ENCODE measurements at regions not wholly inside any gene's neighbourhood (a gene's known extent, or its start where the extent isn't known, plus 50 kb on each side); places are given as distances from the start of the nearest gene placed in this dataset.

- no peaks in the 10 kb centered on the region for H3K27me3 ChIP-seq (replicated peaks in 1 of 4; ENCODE audit: control insufficient read depth in 3 of 4, extremely low read depth in 1 of 4, insufficient read depth in 3 of 4, low read length in 3 of 4)
- no peak overlapping the region for H2BK15ac ChIP-seq (ENCODE audit: low read length)
- H4K5ac ChIP-seq (ENCODE audit: insufficient read length, low read depth, low read length): no peak overlapping the region
- H2BK12ac ChIP-seq (ENCODE audit: low read depth, low read length): no peak overlapping the region
- no peak overlapping the region for H4K8ac ChIP-seq (ENCODE audit: extremely low read depth, insufficient read depth, low read length)
- H3K23me2 ChIP-seq (ENCODE audit: low read depth, low read length): no peaks in the 10 kb centered on the region
- no peak overlapping the region for H3K4ac ChIP-seq (replicated peaks; ENCODE audit: insufficient read length, low read depth, low read length)
- H2BK5ac ChIP-seq (ENCODE audit: low read depth, low read length): no peak overlapping the region
- no peaks in the 10 kb centered on the region for H4K20me1 ChIP-seq (replicated peaks in 1 of 2; ENCODE audit: control insufficient read depth in 1 of 2, insufficient read depth in 2 of 2, low read length in 2 of 2)
- DNase-seq (ENCODE audit: low read depth in 1 of 2, low spot score in 2 of 2) (no peak), FAIRE-seq (no peak)
- no peak overlapping the region for H2AFZ ChIP-seq (ENCODE audit: low read length)
- 80% methylated on average over 1 of the region's 1 CpG; no CpG with 5 or more reads in 1 of the 2 experiments for WGBS, 2 experiments (ENCODE audit: extremely low coverage in 1 of 2, insufficient coverage in 1 of 2, insufficient read length in 1 of 2, insufficient replicate concordance in 2 of 2, low coverage in 1 of 2, low lambda C conversion rate in 2 of 2, missing lambda C conversion rate in 1 of 2)
- ChIA-PET POLR2A (ENCODE audit: partially characterized antibody) (no interaction called here), CTCF (ENCODE audit: partially characterized antibody) (interaction anchor here (2.1 kb wide), 1 partner anchor 11 kb away, joined by 6 read pairs; no protein-coding TSS in a partner anchor)
- no peaks in the 10 kb centered on the region for H3K9me3 ChIP-seq (ENCODE audit: insufficient read depth in 2 of 2, low read depth in 1 of 2, low read length in 1 of 2)
- no peak overlapping the region for H3K23ac ChIP-seq (ENCODE audit: insufficient read length)
- no peak overlapping the region for H3K27ac ChIP-seq (ENCODE audit: low read depth, low read length)
- no peak overlapping the region for H3K56ac ChIP-seq (replicated peaks; ENCODE audit: insufficient read length, low read depth, low read length)
- no peak overlapping the region for H3K4me2 ChIP-seq (ENCODE audit: insufficient read depth in 1 of 2, low read depth in 2 of 2, low read length in 2 of 2)
- H3K4me3 ChIP-seq (ENCODE audit: extremely low read depth in 1 of 4, insufficient read depth in 2 of 4, low read depth in 3 of 4, low read length in 4 of 4): no peak overlapping the region
- H3K79me2 ChIP-seq (ENCODE audit: control insufficient read depth in 1 of 2, insufficient read depth in 2 of 2, low read length in 2 of 2): no peaks in the 10 kb centered on the region
- H3K9ac ChIP-seq (replicated peaks in 1 of 4; ENCODE audit: extremely low read depth in 1 of 4, low read depth in 3 of 4, low read length in 3 of 4): no peak overlapping the region
- H3K4me1 ChIP-seq (replicated peaks in 1 of 4; ENCODE audit: control insufficient read depth in 3 of 4, insufficient read depth in 4 of 4, low read length in 3 of 4): no peaks in the 10 kb centered on the region
- no peak overlapping the region for H2AK5ac ChIP-seq (ENCODE audit: low read depth, low read length)
- H4K91ac ChIP-seq (replicated peaks; ENCODE audit: insufficient read length, low read length): no peak overlapping the region
- no peak overlapping the region for H3K18ac ChIP-seq (ENCODE audit: extremely low read depth, low read length)
- no peak overlapping the region for H3K14ac ChIP-seq (ENCODE audit: insufficient read length)
- no peaks in the 10 kb centered on the region for H3K36me3 ChIP-seq (ENCODE audit: control insufficient read depth in 2 of 4, insufficient read depth in 4 of 4, low read length in 3 of 4)
- H2BK120ac ChIP-seq (replicated peaks; ENCODE audit: low read depth, low read length): no peak overlapping the region
- no peaks in the 10 kb centered on the region for H3K79me1 ChIP-seq (ENCODE audit: low read depth, low read length)
- H2BK20ac ChIP-seq (ENCODE audit: low read length): no peak overlapping the region
- TF ChIP-seq TCF12 (IDR thresholded peaks at IDR 0.05; ENCODE audit: low read depth, low read length): no peak
- no peak for TF ChIP-seq SP2 (IDR thresholded peaks at IDR 0.05; ENCODE audit: low read length)
- no peak for TF ChIP-seq KDM5A (IDR thresholded peaks at IDR 0.05; ENCODE audit: low read length)
- TF ChIP-seq SIN3A (conservative IDR thresholded peaks at IDR 0.05 in 1 of 2, IDR thresholded peaks at IDR 0.05 in 1 of 2; ENCODE audit: low read depth in 1 of 2, low read length in 2 of 2): no peak
- TF ChIP-seq SP1 (IDR thresholded peaks at IDR 0.05; ENCODE audit: low read depth, low read length): no peak
- TF ChIP-seq ZNF274 (IDR thresholded peaks at IDR 0.05; ENCODE audit: borderline replicate concordance, extremely low read depth, low read length): no peak
- no peak for TF ChIP-seq HDAC6 (IDR thresholded peaks at IDR 0.05; ENCODE audit: low read depth, low read length)
- no peak for TF ChIP-seq SIX5 (IDR thresholded peaks at IDR 0.05; ENCODE audit: low read depth, low read length)
- no peak for TF ChIP-seq TEAD4 (IDR thresholded peaks at IDR 0.05; ENCODE audit: low read depth, low read length)
- no peak for TF ChIP-seq NANOG (IDR thresholded peaks at IDR 0.05; ENCODE audit: insufficient read depth, low read depth, low read length, poor library complexity, severe bottlenecking)
- no peak for TF ChIP-seq SIRT6 (IDR thresholded peaks at IDR 0.05; ENCODE audit: low read length)
- TF ChIP-seq ASH2L (IDR thresholded peaks at IDR 0.05; ENCODE audit: low read length): no peak
- TF ChIP-seq CREB1 (IDR thresholded peaks at IDR 0.05): no peak
- TF ChIP-seq TAF7 (optimal IDR thresholded peaks at IDR 0.05; ENCODE audit: borderline replicate concordance, low read depth, low read length): no peak
- TF ChIP-seq SP4 (IDR thresholded peaks at IDR 0.05; ENCODE audit: low read length): no peak
- TF ChIP-seq RBBP5 (IDR thresholded peaks at IDR 0.05; ENCODE audit: borderline replicate concordance, low read depth, low read length): no peak
- no peak for TF ChIP-seq POU5F1 (IDR thresholded peaks at IDR 0.05; ENCODE audit: low read depth, low read length)
- TF ChIP-seq POLR2A (IDR thresholded peaks at IDR 0.05; ENCODE audit: control extremely low read depth in 1 of 2, low read depth in 2 of 2, low read length in 2 of 2): no peak
These were observed 151.1 kb upstream of the BMP2 start for GRCh38 chr20:6616421-6616820.
